ENCODE measurements at regions not wholly inside any gene's neighbourhood (a gene's known extent, or its start where the extent isn't known, plus 50 kb on each side); places are given as distances from the start of the nearest gene placed in this dataset.

GRCh38 chr3:21804330-21804729 is 53.3 kb upstream of the ZNF385D start:
- Histone ChIP-seq H3K79me2 (ENCODE audit: insufficient read depth) (no peaks in the 10 kb centered on the region), H3K4me3 (ENCODE audit: low read depth in 2 of 2, low read length in 1 of 2) (no peak overlapping the region), H4K20me1 (ENCODE audit: insufficient read depth) (no peaks in the 10 kb centered on the region), H3K9me3 (peaks cover 4% of the 10 kb centered on the region; the same call in 1 of the 2 replicates), H2AFZ (ENCODE audit: low read depth) (no peak overlapping the region), H3K27ac (ENCODE audit: low read depth in 2 of 2, low read length in 1 of 2) (no peak overlapping the region), H3K27me3 (ENCODE audit: insufficient read depth) (no peaks in the 10 kb centered on the region), H3K9ac (no peak overlapping the region), H3K4me1 (ENCODE audit: control insufficient read depth in 1 of 2, insufficient read depth in 2 of 2, low read depth in 1 of 2, low read length in 1 of 2) (no peaks in the 10 kb centered on the region), H3F3A (replicated peaks; ENCODE audit: insufficient read depth) (no peaks in the 10 kb centered on the region), H3K36me3 (replicated peaks in 1 of 2; ENCODE audit: control insufficient read depth in 1 of 2, insufficient read depth in 2 of 2, low read length in 1 of 2) (no peaks in the 10 kb centered on the region), H3K4me2 (no peak overlapping the region), H3K9me2 (no peaks in the 10 kb centered on the region)
- whole genome bisulfite sequencing (ENCODE audit: low lambda C conversion rate), result 17% methylated on average over 2 of the region's 2 CpGs
- no peak for DNase-seq
- ChIA-PET CTCF (no interaction called here), POLR2A (no interaction called here)
- TF ChIP-seq YY1 (IDR thresholded peaks at IDR 0.05; ENCODE audit: low read depth) (no peak), ELF1 (IDR thresholded peaks at IDR 0.05) (no peak), RFX5 (IDR thresholded peaks at IDR 0.05; ENCODE audit: low read length) (no peak), JUND (IDR thresholded peaks at IDR 0.05) (no peak), FOSL2 (IDR thresholded peaks at IDR 0.05; ENCODE audit: borderline replicate concordance, low read depth) (no peak), CTCF (IDR thresholded peaks at IDR 0.05) (no peak), TEAD4 (IDR thresholded peaks at IDR 0.05; ENCODE audit: borderline replicate concordance, insufficient read depth) (no peak), RXRA (IDR thresholded peaks at IDR 0.05; ENCODE audit: borderline replicate concordance, low read depth) (no peak)

DNA sequence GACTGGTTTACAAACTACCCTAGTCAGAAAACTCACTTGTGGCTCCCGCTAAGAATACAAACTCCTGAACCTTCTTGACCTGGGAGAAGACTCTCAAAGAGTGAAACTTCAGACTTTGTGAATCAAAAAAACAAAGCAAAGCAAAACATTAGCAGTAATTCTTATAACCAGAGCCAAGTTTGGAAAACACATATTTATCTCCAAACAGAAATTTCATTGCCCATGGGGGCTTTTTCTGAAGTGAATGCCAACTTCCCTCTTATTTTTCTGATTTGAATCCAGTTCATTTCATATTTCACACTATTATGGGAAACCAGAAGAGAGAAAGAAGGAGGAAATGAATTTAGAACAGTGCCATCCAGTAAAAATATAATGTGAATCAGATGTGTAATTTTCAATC is 55.7 kb upstream of the ZNF385D start:
- WGBS (ENCODE audit: low lambda C conversion rate), result 50% methylated on average over 1 of the region's 1 CpG
- DNase-seq, result no peak
- Histone ChIP-seq H3K4me2 (no peak overlapping the region), H4K20me1 (ENCODE audit: insufficient read depth) (no peaks in the 10 kb centered on the region), H3K79me2 (ENCODE audit: insufficient read depth) (no peaks in the 10 kb centered on the region), H3K9ac (no peak overlapping the region), H3K4me1 (ENCODE audit: control insufficient read depth in 1 of 2, insufficient read depth in 2 of 2, low read depth in 1 of 2, low read length in 1 of 2) (no peaks in the 10 kb centered on the region), H3K36me3 (replicated peaks in 1 of 2; ENCODE audit: control insufficient read depth in 1 of 2, insufficient read depth in 2 of 2, low read length in 1 of 2) (no peaks in the 10 kb centered on the region), H3K27ac (ENCODE audit: low read depth in 2 of 2, low read length in 1 of 2) (no peak overlapping the region), H3F3A (replicated peaks; ENCODE audit: insufficient read depth) (no peaks in the 10 kb centered on the region), H3K4me3 (ENCODE audit: low read depth in 2 of 2, low read length in 1 of 2) (no peak overlapping the region), H3K9me3 (no peaks in the 10 kb centered on the region), H3K9me2 (no peaks in the 10 kb centered on the region), H2AFZ (ENCODE audit: low read depth) (no peak overlapping the region), H3K27me3 (ENCODE audit: insufficient read depth) (no peaks in the 10 kb centered on the region)
- TF ChIP-seq NFIC (IDR thresholded peaks at IDR 0.05; ENCODE audit: borderline replicate concordance), result no peak
- TF ChIP-seq IRF3 (IDR thresholded peaks at IDR 0.05; ENCODE audit: low read depth, low read length), result no peak
- TF ChIP-seq ELF1 (IDR thresholded peaks at IDR 0.05), result no peak
- no peak for TF ChIP-seq PBX3 (IDR thresholded peaks at IDR 0.05)
- TF ChIP-seq EP300 (IDR thresholded peaks at IDR 0.05; ENCODE audit: borderline replicate concordance in 1 of 2, low read depth in 1 of 2, low read length in 1 of 2), result no peak
- no peak for TF ChIP-seq EZH2phosphoT487 (IDR thresholded peaks at IDR 0.05; ENCODE audit: borderline replicate concordance, low read depth)
- no peak for TF ChIP-seq USF1 (IDR thresholded peaks at IDR 0.05; ENCODE audit: borderline replicate concordance, low read depth)
- no peak for TF ChIP-seq ZBTB33 (IDR thresholded peaks at IDR 0.05; ENCODE audit: borderline replicate concordance, low read depth)
- TF ChIP-seq MEF2A (IDR thresholded peaks at IDR 0.05; ENCODE audit: borderline replicate concordance, low read depth), result no peak
- no peak for TF ChIP-seq JUND (IDR thresholded peaks at IDR 0.05)
- TF ChIP-seq SIN3A (IDR thresholded peaks at IDR 0.05; ENCODE audit: borderline replicate concordance, low read depth, low read length), result no peak
- TF ChIP-seq FOSL2 (IDR thresholded peaks at IDR 0.05; ENCODE audit: borderline replicate concordance, low read depth), result no peak
- no peak for TF ChIP-seq TCF12 (IDR thresholded peaks at IDR 0.05)
- no peak for TF ChIP-seq RFX5 (IDR thresholded peaks at IDR 0.05; ENCODE audit: low read length)
- no peak for TF ChIP-seq TAF1 (IDR thresholded peaks at IDR 0.05; ENCODE audit: borderline replicate concordance, low read depth, low read length)
- TF ChIP-seq FOXM1 (IDR thresholded peaks at IDR 0.05; ENCODE audit: low read depth), result no peak
- no peak for TF ChIP-seq TEAD4 (IDR thresholded peaks at IDR 0.05; ENCODE audit: borderline replicate concordance, insufficient read depth)
- CTCF ChIA-PET, result no interaction called here
- POLR2A ChIA-PET, result no interaction called here

Measured in SK-N-SH (cell line).